KMS-11 (cell line): ENCODE measurements at regions not wholly inside any gene's neighbourhood (a gene's known extent, or its start where the extent isn't known, plus 50 kb on each side); places are given as distances from the start of the nearest gene placed in this dataset.

ENCODE experiments used
- H2AFZ ChIP-seq: fragments of 200-600 bp; sonication (generic); 2 replicates; pipeline ENCODE4 v1.6.1; 2016; ENCODE audit warnings: antibody characterized with exemption, mixed run types, low read depth
- H3K27ac ChIP-seq: fragments of 200-600 bp; sonication (generic); 2 replicates; pipeline ENCODE4 v1.6.1; 2016; ENCODE audit warnings: mild to moderate bottlenecking, mixed run types
- H3K27me3 ChIP-seq: fragments of 200-600 bp; sonication (generic); 2 replicates; pipeline ENCODE4 v1.6.1; 2017; ENCODE audit warnings: mild to moderate bottlenecking, low read depth, mixed run types, moderate library complexity; ENCODE audit not compliant: insufficient read depth
- H3K36me3 ChIP-seq: fragments of 200-600 bp; sonication (generic); 2 replicates; pipeline ENCODE4 v1.6.1; 2017; ENCODE audit warnings: mild to moderate bottlenecking, mixed run types; ENCODE audit not compliant: insufficient read depth
- H3K4me1 ChIP-seq: fragments of 200-600 bp; sonication (generic); 2 replicates; pipeline ENCODE4 v1.6.1; 2016; ENCODE audit warnings: mild to moderate bottlenecking, low read depth, mixed run types; ENCODE audit not compliant: poor library complexity, severe bottlenecking
- H3K4me2 ChIP-seq: fragments of 200-600 bp; sonication (generic); 2 replicates; pipeline ENCODE4 v1.7.0; 2016; ENCODE audit warnings: mild to moderate bottlenecking, mixed run types
- H3K4me3 ChIP-seq: fragments of 200-600 bp; sonication (generic); IDR thresholded peaks from 2 replicates; pipeline ENCODE4 v1.6.1; 2017; ENCODE audit warnings: low read depth, low read length, mixed read lengths; ENCODE audit not compliant: insufficient read depth
- H3K79me2 ChIP-seq: fragments of 200-600 bp; sonication (generic); 2 replicates; pipeline ENCODE4 v1.6.1; 2016; ENCODE audit warnings: low read depth, mixed run types; ENCODE audit not compliant: insufficient read depth
- H3K9ac ChIP-seq: fragments of 200-600 bp; sonication (generic); 2 replicates; pipeline ENCODE4 v1.6.1; 2016; ENCODE audit warnings: mild to moderate bottlenecking, mixed run types
- H4K20me1 ChIP-seq: fragments of 200-600 bp; sonication (generic); 2 replicates; pipeline ENCODE4 v1.6.1; 2016; ENCODE audit warnings: mild to moderate bottlenecking, mixed run types; ENCODE audit not compliant: insufficient read depth
- CTCF ChIP-seq: fragments of 200-600 bp; sonication (generic); conservative IDR thresholded peaks from 2 replicates; pipeline ENCODE4 v1.6.1; 2017; ENCODE audit warnings: low read depth, mild to moderate bottlenecking, antibody characterized with exemption, low read length, moderate library complexity, mixed read lengths

DNA sequence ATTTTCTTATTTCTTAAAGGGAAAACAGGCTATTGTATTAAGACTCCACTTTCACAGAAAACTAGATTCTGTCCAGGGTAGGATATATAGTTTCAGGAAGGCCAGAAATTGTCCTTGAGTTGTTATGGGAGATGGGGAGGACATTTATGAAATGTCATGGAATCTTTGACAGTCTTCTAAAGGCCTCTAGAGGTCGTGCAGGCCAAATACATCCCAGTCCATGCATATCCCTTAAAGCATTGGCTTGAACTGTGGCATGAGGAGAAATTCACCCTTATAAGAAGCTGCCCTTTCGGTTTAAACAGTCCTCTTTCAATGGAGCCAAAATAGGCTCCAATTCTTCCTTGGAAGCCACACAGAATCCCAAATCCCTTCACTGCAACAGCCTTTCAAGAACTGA, 183.6 kb upstream of the NOCT start:
- TF ChIP-seq CTCF: no peak
- Histone ChIP-seq H2AFZ (no peak overlapping the region), H3K27me3 (no peaks in the 10 kb centered on the region), H3K36me3 (no peaks in the 10 kb centered on the region), H3K4me1 (no peaks in the 10 kb centered on the region), H3K9ac (no peak overlapping the region), H3K4me2 (no peak overlapping the region), H4K20me1 (no peaks in the 10 kb centered on the region), H3K4me3 (no peak overlapping the region), H3K27ac (no peak overlapping the region), H3K79me2 (no peaks in the 10 kb centered on the region)

GRCh38 chr4:138828926-138829325, 186.7 kb upstream of the NOCT start:
- TF ChIP-seq CTCF: no peak

DNA sequence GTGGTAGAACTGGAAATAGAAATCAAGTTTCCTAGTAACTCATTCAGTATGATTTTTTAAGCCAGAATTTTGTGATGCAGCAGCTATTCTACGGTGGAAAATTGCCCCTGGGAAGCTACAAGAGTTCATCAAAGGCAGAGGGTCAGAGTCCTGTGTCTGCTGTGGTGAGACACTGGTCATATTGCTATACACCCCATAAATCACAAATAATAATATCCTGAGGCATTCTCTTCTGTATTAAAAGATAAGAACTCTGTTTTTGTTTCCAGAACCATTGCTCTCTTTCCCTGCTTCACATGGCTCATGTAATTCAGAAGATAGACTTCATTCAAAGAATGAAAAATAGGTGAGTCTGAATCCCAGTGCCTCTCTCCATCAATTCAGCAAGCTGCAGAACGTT, 188.8 kb upstream of the NOCT start:
- no peak overlapping the region for H2AFZ ChIP-seq
- H3K9ac ChIP-seq: no peak overlapping the region
- no peaks in the 10 kb centered on the region for H3K4me1 ChIP-seq
- no peak for TF ChIP-seq CTCF
- H3K4me2 ChIP-seq: no peak overlapping the region
- no peak overlapping the region for H3K27ac ChIP-seq
- no peaks in the 10 kb centered on the region for H3K27me3 ChIP-seq
- no peaks in the 10 kb centered on the region for H3K79me2 ChIP-seq
- no peak overlapping the region for H3K4me3 ChIP-seq
- no peaks in the 10 kb centered on the region for H3K36me3 ChIP-seq
- no peaks in the 10 kb centered on the region for H4K20me1 ChIP-seq

More at GRCh38 chr4:138828926-138829325, 186.7 kb upstream of the NOCT start:
- H3K4me3 ChIP-seq: no peak overlapping the region
- H4K20me1 ChIP-seq: no peaks in the 10 kb centered on the region
- H3K79me2 ChIP-seq: no peaks in the 10 kb centered on the region
- no peaks in the 10 kb centered on the region for H3K36me3 ChIP-seq
- no peaks in the 10 kb centered on the region for H3K4me1 ChIP-seq
- no peaks in the 10 kb centered on the region for H3K27me3 ChIP-seq
- H2AFZ ChIP-seq: no peak overlapping the region
- no peak overlapping the region for H3K9ac ChIP-seq
- no peak overlapping the region for H3K27ac ChIP-seq
- no peak overlapping the region for H3K4me2 ChIP-seq

- Histone ChIP-seq H3K4me1 (no peaks in the 10 kb centered on the region), H3K4me2 (no peak overlapping the region), H3K27ac (no peak overlapping the region), H3K4me3 (no peak overlapping the region), H3K9ac (no peak overlapping the region), H2AFZ (no peak overlapping the region), H3K36me3 (no peaks in the 10 kb centered on the region), H3K79me2 (no peaks in the 10 kb centered on the region), H4K20me1 (no peaks in the 10 kb centered on the region), H3K27me3 (no peaks in the 10 kb centered on the region)
- TF ChIP-seq CTCF: no peak
These were observed 189.3 kb upstream of the NOCT start for GRCh38 chr4:138826322-138826721.

GRCh38 chr4:138821331-138821730, 194.2 kb upstream of the NOCT start:
- Histone ChIP-seq H3K4me3 (no peak overlapping the region), H3K79me2 (no peaks in the 10 kb centered on the region), H3K4me1 (no peaks in the 10 kb centered on the region), H2AFZ (no peak overlapping the region), H3K4me2 (no peak overlapping the region), H3K36me3 (no peaks in the 10 kb centered on the region), H3K27ac (no peak overlapping the region), H4K20me1 (no peaks in the 10 kb centered on the region), H3K27me3 (no peaks in the 10 kb centered on the region), H3K9ac (no peak overlapping the region)
- no peak for TF ChIP-seq CTCF
